ENCODE measurements at regions not wholly inside any gene's neighbourhood (a gene's known extent, or its start where the extent isn't known, plus 50 kb on each side); places are given as distances from the start of the nearest gene placed in this dataset.

- TF ChIP-seq CTCF (conservative IDR thresholded peaks at IDR 0.05; ENCODE audit: low read depth, low read length) (peak; percentile 88), EZH2 (IDR thresholded peaks at IDR 0.05; ENCODE audit: borderline replicate concordance, low read depth, low read length, poor library complexity, severe bottlenecking) (no peak)
Observed at GRCh38 chr7:142357953-142358520, 100.2 kb upstream of the PRSS58 start.
